GM18502 (cell line): ENCODE measurements at regions not wholly inside any gene's neighbourhood (a gene's known extent, or its start where the extent isn't known, plus 50 kb on each side); places are given as distances from the start of the nearest gene placed in this dataset.
"Not testable (repeated sequence)": the region's sequence is repeated elsewhere in the genome, so short reads cannot be mapped to it uniquely, and the experiment has no call there.

Source experiments
- ATAC-seq: cut with Tn5 transposase; IDR thresholded peaks from one replicate; pipeline ENCODE4 v1.9.1; 2021; ENCODE audit warnings: mild to moderate bottlenecking; ENCODE audit not compliant: unreplicated experiment, poor library complexity

GRCh38 chr18:78230911-78231310 is 748.7 kb upstream of the SALL3 start:
- ATAC-seq = no peak

- ATAC-seq = no peak
These were observed 747.4 kb upstream of the SALL3 start for GRCh38 chr18:78232196-78232595.

- ATAC-seq = no peak
These were observed 741.8 kb upstream of the SALL3 start for GRCh38 chr18:78237864-78238263.

- ATAC-seq = no peak
These were observed 741.1 kb upstream of the SALL3 start for GRCh38 chr18:78238404-78239089.

GRCh38 chr18:78239090-78239457 is 740.5 kb upstream of the SALL3 start:
- no peak for ATAC-seq

- no peak for ATAC-seq
These were observed 739.5 kb upstream of the SALL3 start for GRCh38 chr18:78240101-78240500.

GRCh38 chr18:78240627-78241252 is 738.9 kb upstream of the SALL3 start:
- ATAC-seq = no peak

- no peak for ATAC-seq
These were observed 737.9 kb upstream of the SALL3 start for GRCh38 chr18:78241535-78242253.

- ATAC-seq = no peak
These were observed 737.4 kb upstream of the SALL3 start for GRCh38 chr18:78242254-78242643.

- ATAC-seq = no peak
These were observed 736.8 kb upstream of the SALL3 start for GRCh38 chr18:78242806-78243205.

GRCh38 chr18:78244779-78245178 is 734.8 kb upstream of the SALL3 start:
- ATAC-seq = no peak

GRCh38 chr18:78245451-78245850 is 734.2 kb upstream of the SALL3 start:
- no peak for ATAC-seq

- no peak for ATAC-seq
These were observed 733.6 kb upstream of the SALL3 start for GRCh38 chr18:78246050-78246449.

GRCh38 chr18:78246588-78246987 is 733.0 kb upstream of the SALL3 start:
- ATAC-seq = no peak

GRCh38 chr18:78247615-78248289 is 731.9 kb upstream of the SALL3 start:
- ATAC-seq = no peak

GRCh38 chr18:78255013-78255412 is 724.6 kb upstream of the SALL3 start:
- no peak for ATAC-seq

GRCh38 chr18:78268226-78268988 is 711.2 kb upstream of the SALL3 start:
- no peak for ATAC-seq

GRCh38 chr18:78271790-78272189 is 707.8 kb upstream of the SALL3 start:
- no peak for ATAC-seq

- no peak for ATAC-seq
These were observed 705.7 kb upstream of the SALL3 start for GRCh38 chr18:78273876-78274275.

GRCh38 chr18:78283425-78283824 is 696.2 kb upstream of the SALL3 start:
- not testable (repeated sequence) for ATAC-seq
